Osteoblast (primary cell): ENCODE measurements at regions not wholly inside any gene's neighbourhood (a gene's known extent, or its start where the extent isn't known, plus 50 kb on each side); places are given as distances from the start of the nearest gene placed in this dataset.
A peak's percentile ranks its signal among the peaks of the same experiment; 100 is the strongest.

Experiments used
- DNase-seq: peaks from one replicate; pipeline ENCODE4 v3.0.0; 2011; ENCODE audit warnings: low spot score, mixed read lengths; ENCODE audit not compliant: insufficient read length; ENCODE audit errors: missing footprints
- H2AFZ ChIP-seq: 2 replicates; pipeline ENCODE4 v1.6.0; 2011; ENCODE audit warnings: mild to moderate bottlenecking, low read length
- H3K27ac ChIP-seq: 2 replicates; pipeline ENCODE4 v1.5.1; 2011; ENCODE audit warnings: mild to moderate bottlenecking, low read depth, low read length, moderate library complexity
- H3K27me3 ChIP-seq: 2 replicates; pipeline ENCODE4 v1.6.0; 2012; ENCODE audit warnings: mild to moderate bottlenecking, control low read depth, inconsistent platforms, low read length, moderate library complexity; ENCODE audit not compliant: insufficient read depth
- H3K36me3 ChIP-seq: 2 replicates; pipeline ENCODE4 v1.5.1; 2011; ENCODE audit warnings: mild to moderate bottlenecking, low read length, control low read depth, moderate library complexity; ENCODE audit not compliant: insufficient read depth
- H3K4me1 ChIP-seq: 2 replicates; pipeline ENCODE4 v1.5.1; 2011; ENCODE audit warnings: mild to moderate bottlenecking, low read length, control low read depth, moderate library complexity; ENCODE audit not compliant: insufficient read depth
- H3K4me2 ChIP-seq: 2 replicates; pipeline ENCODE4 v1.6.0; 2011; ENCODE audit warnings: mild to moderate bottlenecking, low read length; ENCODE audit not compliant: insufficient read depth
- H3K4me3 ChIP-seq: fragments of 200-600 bp; sonication (generic); 3 replicates; pipeline ENCODE4 v1.5.1; 2012; ENCODE audit warnings: mild to moderate bottlenecking, low read length, inconsistent platforms; ENCODE audit not compliant: insufficient read depth
- H3K79me2 ChIP-seq: 2 replicates; pipeline ENCODE4 v1.6.0; 2012; ENCODE audit warnings: mild to moderate bottlenecking, low read length, control low read depth, inconsistent platforms; ENCODE audit not compliant: insufficient read depth
- H3K9me3 ChIP-seq: 2 replicates; pipeline ENCODE4 v1.5.1; 2011; ENCODE audit warnings: low read depth, low read length, control low read depth
- H4K20me1 ChIP-seq: 2 replicates; pipeline ENCODE4 v1.6.0; 2012; ENCODE audit warnings: mild to moderate bottlenecking, low read length, control low read depth; ENCODE audit not compliant: insufficient read depth
- CTCF ChIP-seq: IDR thresholded peaks from 2 replicates; pipeline ENCODE4 v1.5.1; 2011; ENCODE audit warnings: mild to moderate bottlenecking, low read depth, low read length, moderate library complexity; ENCODE audit errors: extremely low read depth

- no peaks in the 10 kb centered on the region for H3K9me3 ChIP-seq
- H3K4me3 ChIP-seq, result no peak overlapping the region
- no peak for DNase-seq
- H3K27me3 ChIP-seq, result peaks cover 4% of the 10 kb centered on the region
- no peak overlapping the region for H3K4me2 ChIP-seq
- no peak overlapping the region for H2AFZ ChIP-seq
- H3K79me2 ChIP-seq, result no peaks in the 10 kb centered on the region
- H3K36me3 ChIP-seq, result no peaks in the 10 kb centered on the region
- no peak for TF ChIP-seq CTCF
- peaks cover 5% of the 10 kb centered on the region for H3K4me1 ChIP-seq
- no peaks in the 10 kb centered on the region for H4K20me1 ChIP-seq
- H3K27ac ChIP-seq, result no peak overlapping the region
These were observed 146.2 kb downstream of the PTPN20 start for GRCh38 chr10:47057471-47057870.

- Histone ChIP-seq H3K4me2 (no peak overlapping the region), H3K4me3 (no peak overlapping the region), H3K36me3 (no peaks in the 10 kb centered on the region), H4K20me1 (no peaks in the 10 kb centered on the region), H3K79me2 (no peaks in the 10 kb centered on the region), H3K27me3 (peaks cover 4% of the 10 kb centered on the region), H2AFZ (no peak overlapping the region), H3K27ac (no peak overlapping the region), H3K4me1 (peaks cover 12% of the 10 kb centered on the region), H3K9me3 (no peaks in the 10 kb centered on the region)
- no peak for DNase-seq
- no peak for TF ChIP-seq CTCF
These were observed 146.9 kb downstream of the PTPN20 start for GRCh38 chr10:47058032-47058702.

- no peaks in the 10 kb centered on the region for H3K79me2 ChIP-seq
- H2AFZ ChIP-seq, result no peak overlapping the region
- DNase-seq, result peak; percentile 70
- H3K4me1 ChIP-seq, result peaks cover 14% of the 10 kb centered on the region
- no peak overlapping the region for H3K4me2 ChIP-seq
- H4K20me1 ChIP-seq, result no peaks in the 10 kb centered on the region
- no peaks in the 10 kb centered on the region for H3K9me3 ChIP-seq
- TF ChIP-seq CTCF, result no peak
- peaks cover 4% of the 10 kb centered on the region for H3K27me3 ChIP-seq
- H3K36me3 ChIP-seq, result no peaks in the 10 kb centered on the region
- no peak overlapping the region for H3K27ac ChIP-seq
- H3K4me3 ChIP-seq, result no peak overlapping the region
These were observed 147.7 kb downstream of the PTPN20 start for GRCh38 chr10:47058961-47059391.

GRCh38 chr10:47059606-47060311, 148.5 kb downstream of the PTPN20 start:
- Histone ChIP-seq H2AFZ (no peak overlapping the region), H3K4me1 (peaks cover 14% of the 10 kb centered on the region)

More at GRCh38 chr10:47059606-47060311, 148.5 kb downstream of the PTPN20 start:
- H3K36me3 ChIP-seq, result no peaks in the 10 kb centered on the region
- no peaks in the 10 kb centered on the region for H3K79me2 ChIP-seq
- no peak for DNase-seq
- H3K4me3 ChIP-seq, result no peak overlapping the region
- H3K9me3 ChIP-seq, result no peaks in the 10 kb centered on the region
- H3K27me3 ChIP-seq, result peaks cover 4% of the 10 kb centered on the region
- TF ChIP-seq CTCF, result no peak
- H3K4me2 ChIP-seq, result no peak overlapping the region
- no peaks in the 10 kb centered on the region for H4K20me1 ChIP-seq
- no peak overlapping the region for H3K27ac ChIP-seq
